ENCODE measurements at regions not wholly inside any gene's neighbourhood (a gene's known extent, or its start where the extent isn't known, plus 50 kb on each side); places are given as distances from the start of the nearest gene placed in this dataset.

- TF ChIP-seq, protein P1, sequence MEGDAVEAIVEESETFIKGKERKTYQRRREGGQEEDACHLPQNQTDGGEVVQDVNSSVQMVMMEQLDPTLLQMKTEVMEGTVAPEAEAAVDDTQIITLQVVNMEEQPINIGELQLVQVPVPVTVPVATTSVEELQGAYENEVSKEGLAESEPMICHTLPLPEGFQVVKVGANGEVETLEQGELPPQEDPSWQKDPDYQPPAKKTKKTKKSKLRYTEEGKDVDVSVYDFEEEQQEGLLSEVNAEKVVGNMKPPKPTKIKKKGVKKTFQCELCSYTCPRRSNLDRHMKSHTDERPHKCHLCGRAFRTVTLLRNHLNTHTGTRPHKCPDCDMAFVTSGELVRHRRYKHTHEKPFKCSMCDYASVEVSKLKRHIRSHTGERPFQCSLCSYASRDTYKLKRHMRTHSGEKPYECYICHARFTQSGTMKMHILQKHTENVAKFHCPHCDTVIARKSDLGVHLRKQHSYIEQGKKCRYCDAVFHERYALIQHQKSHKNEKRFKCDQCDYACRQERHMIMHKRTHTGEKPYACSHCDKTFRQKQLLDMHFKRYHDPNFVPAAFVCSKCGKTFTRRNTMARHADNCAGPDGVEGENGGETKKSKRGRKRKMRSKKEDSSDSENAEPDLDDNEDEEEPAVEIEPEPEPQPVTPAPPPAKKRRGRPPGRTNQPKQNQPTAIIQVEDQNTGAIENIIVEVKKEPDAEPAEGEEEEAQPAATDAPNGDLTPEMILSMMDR (conservative IDR thresholded peaks at IDR 0.05 in 1 of 2, IDR thresholded peaks at IDR 0.05 in 1 of 2; ENCODE audit: low read depth in 1 of 2, low read length in 2 of 2), result no peak
- no peak for TF ChIP-seq EZH2 (IDR thresholded peaks at IDR 0.05; ENCODE audit: low read length, missing control alignments)
Measured at GRCh38 chr1:192100686-192101468, 57.4 kb upstream of the RGS18 start.

All from fibroblast of lung (primary cell).